ENCODE measurements at regions not wholly inside any gene's neighbourhood (a gene's known extent, or its start where the extent isn't known, plus 50 kb on each side); places are given as distances from the start of the nearest gene placed in this dataset.

- in situ Hi-C loops (cut with MboI; ENCODE audit: low sequenced_read_pairs in 4 of 4) = no loop called here
- no peaks in the 10 kb centered on the region for H3K4me1 ChIP-seq
- H3K27me3 ChIP-seq = no peaks in the 10 kb centered on the region
- H3K27ac ChIP-seq = no peak overlapping the region
- no peaks in the 10 kb centered on the region for H3K36me3 ChIP-seq
- no peaks in the 10 kb centered on the region for H3K9me3 ChIP-seq
- H3K4me3 ChIP-seq = no peak overlapping the region
- no peak for ATAC-seq
- DNase-seq = no peak
- intact Hi-C loops (cut with DNase I; ENCODE audit: low total_unique reads) = no loop called here
- TF ChIP-seq POLR2A (IDR thresholded peaks at IDR 0.05) = no peak
- no peak for TF ChIP-seq CTCF (IDR thresholded peaks at IDR 0.05 in 4 of 5, conservative IDR thresholded peaks at IDR 0.05 in 1 of 5)
Measured at GRCh38 chr5:105150323-105150722, 1587.7 kb upstream of the NUDT12 start.

- DNase-seq = no peak
- TF ChIP-seq POLR2A (IDR thresholded peaks at IDR 0.05) (no peak), CTCF (IDR thresholded peaks at IDR 0.05 in 4 of 5, conservative IDR thresholded peaks at IDR 0.05 in 1 of 5) (no peak)
- no peak overlapping the region for H3K4me3 ChIP-seq
- in situ Hi-C loops (cut with MboI; ENCODE audit: low sequenced_read_pairs in 4 of 4) (no loop called here), intact Hi-C loops (cut with DNase I; ENCODE audit: low total_unique reads) (no loop called here)
- no peaks in the 10 kb centered on the region for H3K9me3 ChIP-seq
- no peak overlapping the region for H3K27ac ChIP-seq
- ATAC-seq = no peak
- H3K27me3 ChIP-seq = no peaks in the 10 kb centered on the region
- no peaks in the 10 kb centered on the region for H3K4me1 ChIP-seq
- H3K36me3 ChIP-seq = no peaks in the 10 kb centered on the region
Measured at GRCh38 chr5:105146867-105147266, 1584.3 kb upstream of the NUDT12 start.

GRCh38 chr5:105145152-105145551 is 1582.6 kb upstream of the NUDT12 start:
- TF ChIP-seq CTCF (IDR thresholded peaks at IDR 0.05 in 4 of 5, conservative IDR thresholded peaks at IDR 0.05 in 1 of 5) = no peak
- TF ChIP-seq POLR2A (IDR thresholded peaks at IDR 0.05) = no peak
- H3K9me3 ChIP-seq = no peaks in the 10 kb centered on the region
- no peaks in the 10 kb centered on the region for H3K4me1 ChIP-seq
- no peaks in the 10 kb centered on the region for H3K36me3 ChIP-seq
- in situ Hi-C loops (cut with MboI; ENCODE audit: low sequenced_read_pairs in 4 of 4) = no loop called here
- intact Hi-C loops (cut with DNase I; ENCODE audit: low total_unique reads) = no loop called here
- H3K27me3 ChIP-seq = no peaks in the 10 kb centered on the region
- DNase-seq (no peak), ATAC-seq (no peak)
- no peak overlapping the region for H3K4me3 ChIP-seq
- H3K27ac ChIP-seq = no peak overlapping the region

- no peaks in the 10 kb centered on the region for H3K4me1 ChIP-seq
Measured at GRCh38 chr5:105134328-105134727, 1571.7 kb upstream of the NUDT12 start.

GRCh38 chr5:105133087-105133486 is 1570.5 kb upstream of the NUDT12 start:
- no peak for TF ChIP-seq POLR2A (IDR thresholded peaks at IDR 0.05)
- TF ChIP-seq CTCF (IDR thresholded peaks at IDR 0.05 in 4 of 5, conservative IDR thresholded peaks at IDR 0.05 in 1 of 5) = no peak
- no peak overlapping the region for H3K27ac ChIP-seq
- DNase-seq = no peak
- no peak overlapping the region for H3K4me3 ChIP-seq
- in situ Hi-C loops (cut with MboI; ENCODE audit: low sequenced_read_pairs in 4 of 4) = no loop called here
- intact Hi-C loops (cut with DNase I; ENCODE audit: low total_unique reads) = no loop called here
- H3K9me3 ChIP-seq = no peaks in the 10 kb centered on the region
- H3K36me3 ChIP-seq = no peaks in the 10 kb centered on the region
- no peak for ATAC-seq
- H3K27me3 ChIP-seq = no peaks in the 10 kb centered on the region
- no peaks in the 10 kb centered on the region for H3K4me1 ChIP-seq

More at GRCh38 chr5:105134328-105134727, 1571.7 kb upstream of the NUDT12 start:
- Histone ChIP-seq H3K9me3 (no peaks in the 10 kb centered on the region), H3K27me3 (no peaks in the 10 kb centered on the region), H3K27ac (no peak overlapping the region), H3K36me3 (no peaks in the 10 kb centered on the region), H3K4me3 (no peak overlapping the region)
- intact Hi-C loops (cut with DNase I; ENCODE audit: low total_unique reads) = no loop called here
- in situ Hi-C loops (cut with MboI; ENCODE audit: low sequenced_read_pairs in 4 of 4) = no loop called here
- ATAC-seq (no peak), DNase-seq (no peak)
- TF ChIP-seq POLR2A (IDR thresholded peaks at IDR 0.05) = no peak
